Head of caudate nucleus (tissue), 42 donors: ENCODE measurements at regions not wholly inside any gene's neighbourhood (a gene's known extent, or its start where the extent isn't known, plus 50 kb on each side); places are given as distances from the start of the nearest gene placed in this dataset.
A peak's percentile ranks its signal among the peaks of the same experiment; 100 is the strongest.

ENCODE experiments used
- DNase-seq, 42 donors: peaks; one replicate each; pipeline versions ENCODE4 v3.0.0 to v3.0.0-alpha.2; 2020 to 2021; ENCODE audit warnings: mixed read lengths in 7 of 42
- intact Hi-C: fragments of 100-400 bp; cut with DNase I; formaldehyde crosslinking; loops from one replicate; pipeline ENCODE4 v1.15.0; 2022

DNA sequence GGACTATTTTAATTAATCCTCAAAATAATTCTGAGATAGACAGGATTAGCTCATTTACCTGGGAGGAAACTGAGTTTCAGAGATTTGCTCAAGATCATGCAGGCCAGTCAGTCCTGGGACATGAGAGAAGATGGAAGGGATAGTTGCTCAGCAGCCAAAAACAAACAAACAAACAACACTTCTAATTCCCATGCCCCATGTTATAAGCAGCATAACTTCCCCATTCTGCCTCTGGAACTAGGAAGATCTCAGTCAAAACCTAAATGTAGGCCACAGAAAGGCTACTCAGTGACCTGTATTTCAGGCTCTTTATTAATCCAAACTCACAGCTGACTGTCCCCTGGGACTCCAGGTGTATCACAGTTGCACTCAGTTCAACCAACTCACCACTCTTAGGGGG lies 489.2 kb upstream of the NBEA start:
- DNase-seq = no peak
- intact Hi-C loops = no loop called here

DNA sequence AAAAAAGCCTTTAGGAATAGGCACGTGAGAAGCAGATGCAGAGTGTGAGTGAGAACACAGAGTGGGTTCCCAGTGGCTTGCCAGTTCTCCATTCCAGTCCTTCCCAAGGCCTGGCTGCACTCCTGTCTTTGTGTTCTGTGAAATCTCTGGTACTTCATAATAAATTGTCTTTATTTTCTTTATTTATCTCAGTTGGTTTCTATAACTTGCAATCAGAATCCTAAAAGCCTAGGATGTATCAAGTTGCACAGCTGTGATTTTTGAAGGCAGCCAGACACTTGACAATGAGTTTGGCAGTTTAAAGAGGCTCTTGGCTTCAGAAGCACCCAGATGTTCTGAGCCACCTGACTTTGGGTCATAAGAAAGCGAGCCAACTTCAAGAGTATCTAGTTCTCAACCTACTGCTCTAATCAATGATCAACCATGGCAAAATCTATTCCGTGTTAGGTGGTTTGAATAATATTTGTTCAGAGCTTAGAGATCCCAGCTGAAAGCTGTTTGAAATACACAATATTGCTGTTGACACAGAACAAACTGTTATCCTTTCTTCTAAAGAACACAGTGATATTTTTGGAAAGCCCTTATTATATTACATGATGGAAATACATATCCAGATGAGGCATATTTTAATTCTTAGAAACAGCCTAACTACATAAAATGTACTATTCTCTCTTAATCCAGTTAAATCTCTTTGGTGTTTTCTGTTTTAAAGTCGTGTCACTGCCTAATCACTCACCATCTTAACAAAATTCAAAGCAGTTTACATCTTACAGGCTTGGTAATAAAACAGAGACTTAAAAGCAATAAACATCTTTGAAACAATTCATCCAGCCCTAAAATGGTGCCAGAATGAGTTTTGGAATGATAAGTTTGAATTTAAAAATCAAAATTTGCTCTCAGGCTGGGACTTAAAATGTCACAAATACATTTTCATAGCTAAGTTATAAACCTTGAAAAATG lies 483.0 kb upstream of the NBEA start:
- DNase-seq = no peak
- intact Hi-C loops = no loop called here

DNA sequence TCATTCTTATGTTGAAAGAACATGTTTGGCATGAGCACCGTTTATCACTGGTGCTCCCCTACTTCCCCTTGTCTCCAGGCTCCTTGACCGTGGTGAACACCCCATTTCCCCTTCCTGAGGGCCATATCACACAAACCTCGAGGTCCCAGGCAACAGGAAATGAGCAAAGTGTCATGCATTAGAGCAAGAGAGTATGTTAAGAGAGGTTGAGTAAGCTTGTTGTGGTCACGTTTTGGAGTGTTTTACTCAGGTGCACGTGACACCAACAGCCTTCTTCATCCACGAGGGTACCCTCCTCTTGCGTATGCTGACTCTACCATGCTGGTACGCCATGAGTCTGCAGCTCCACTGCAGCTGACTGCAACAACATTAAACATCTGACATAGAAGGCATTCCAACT lies 482.2 kb upstream of the NBEA start:
- intact Hi-C loops = no loop called here
- no peak for DNase-seq

DNA sequence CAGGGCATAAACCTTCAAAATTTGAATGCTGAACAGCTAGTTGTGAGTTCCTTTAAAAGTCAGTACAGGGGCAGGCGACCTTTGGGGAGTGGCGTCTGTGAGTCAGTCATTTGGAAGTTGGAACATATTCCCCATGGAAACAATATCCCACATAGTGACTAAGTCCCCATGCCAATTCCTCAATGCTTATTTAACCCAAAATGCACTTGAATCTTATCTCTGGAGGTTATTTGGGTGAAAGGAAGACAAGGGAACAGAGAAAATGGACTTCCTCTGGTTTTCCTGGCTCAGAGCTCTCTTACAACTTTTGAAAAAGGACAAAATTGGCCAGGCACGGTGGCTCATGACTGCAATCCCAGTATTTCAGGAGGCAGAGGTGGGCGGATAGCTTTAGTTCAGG lies 479.2 kb upstream of the NBEA start:
- DNase-seq = no peak
- intact Hi-C loops = no loop called here

DNA sequence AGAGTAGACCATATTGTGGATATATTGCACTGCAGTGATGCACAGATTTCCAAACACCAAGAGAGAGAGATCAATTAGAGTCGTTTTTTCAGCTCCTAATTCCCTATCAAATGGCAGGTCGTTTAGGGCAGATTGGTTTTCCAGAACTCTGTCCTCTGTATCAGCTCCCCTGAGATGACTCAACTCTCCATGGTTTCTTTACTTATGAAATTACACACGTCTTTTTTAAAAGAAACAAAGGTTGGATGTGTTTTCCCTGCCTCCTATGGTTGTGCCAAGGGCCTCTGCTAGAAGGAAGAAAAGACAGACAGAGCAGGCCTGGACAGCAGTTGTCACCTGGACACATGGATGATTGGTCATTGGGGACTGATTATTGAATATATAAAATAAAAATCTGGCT lies 478.1 kb upstream of the NBEA start:
- intact Hi-C loops = no loop called here
- no peak for DNase-seq

DNA sequence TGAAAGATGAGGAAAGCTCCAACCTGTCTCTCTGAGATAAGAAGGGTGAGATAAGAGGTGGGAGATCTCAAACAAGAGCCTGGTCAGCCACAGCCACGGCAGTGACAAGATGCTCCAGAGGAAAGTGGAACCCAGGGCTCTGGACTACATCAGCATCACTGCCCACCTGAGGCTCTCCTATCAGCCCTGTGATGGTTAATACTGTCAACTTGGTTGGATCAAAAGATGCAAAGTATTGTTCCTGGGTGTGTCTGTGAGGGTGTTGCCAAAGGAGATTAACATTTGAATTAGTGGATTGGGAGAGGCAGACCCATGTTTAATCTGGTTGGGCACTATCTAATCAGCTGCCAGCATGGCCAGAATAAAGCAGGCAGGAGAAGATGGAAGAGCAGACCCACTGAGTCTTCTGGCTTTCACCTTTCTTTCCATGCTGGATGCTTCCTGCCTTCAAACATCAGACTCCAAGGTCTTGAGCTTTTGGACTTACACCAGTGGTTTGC lies 476.6 kb upstream of the NBEA start:
- intact Hi-C loops = no loop called here
- no peak for DNase-seq

DNA sequence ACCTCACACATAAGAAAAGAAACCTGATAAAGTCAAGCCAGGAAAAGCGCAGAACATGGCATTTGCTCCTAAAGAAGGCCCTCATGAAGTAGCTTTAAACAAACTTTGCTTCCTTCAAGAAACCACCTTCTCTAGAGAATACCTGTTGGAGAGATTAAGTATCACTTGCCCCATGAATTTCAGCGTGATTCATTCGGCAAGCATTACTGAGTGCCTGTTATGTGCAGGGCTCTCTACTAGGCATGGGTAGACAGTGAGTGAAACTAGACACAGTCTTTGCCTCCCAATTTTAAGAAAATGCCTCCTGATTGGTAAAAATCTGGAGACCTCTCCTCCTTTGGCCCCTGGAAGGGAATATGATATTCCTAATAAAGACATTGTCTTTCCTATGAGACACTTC lies 475.8 kb upstream of the NBEA start:
- intact Hi-C loops = no loop called here
- no peak for DNase-seq

DNA sequence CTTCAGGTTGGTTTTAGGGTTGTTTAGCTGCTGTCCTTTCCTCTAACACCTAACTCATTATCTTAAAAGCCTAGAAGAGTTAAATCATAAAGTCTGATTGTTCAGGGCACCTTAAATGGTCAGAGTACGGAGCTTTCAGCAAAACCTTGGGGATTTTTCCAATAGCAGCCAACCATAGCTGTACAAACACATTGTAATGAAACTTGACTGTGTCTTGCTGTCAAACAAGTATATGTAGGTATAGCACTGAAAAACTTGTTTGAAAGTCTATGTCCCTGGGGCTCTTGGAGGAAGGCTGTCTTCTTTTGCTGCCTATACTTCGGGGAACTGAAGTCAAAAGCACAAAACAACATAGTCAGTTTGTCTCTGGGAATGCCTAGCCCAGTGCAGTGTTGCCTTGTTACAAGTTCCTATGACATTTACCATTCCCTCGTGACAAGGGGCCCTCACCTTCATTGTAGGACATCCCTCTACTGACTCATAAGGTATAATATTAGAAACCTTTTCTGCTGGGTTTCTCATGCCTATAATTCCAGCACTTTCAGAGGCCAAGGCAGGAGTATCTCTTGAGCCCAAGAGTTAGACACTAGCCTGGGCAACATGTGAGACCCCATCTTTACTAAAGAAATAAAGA lies 474.5 kb upstream of the NBEA start:
- intact Hi-C loops = no loop called here
- no peak for DNase-seq

DNA sequence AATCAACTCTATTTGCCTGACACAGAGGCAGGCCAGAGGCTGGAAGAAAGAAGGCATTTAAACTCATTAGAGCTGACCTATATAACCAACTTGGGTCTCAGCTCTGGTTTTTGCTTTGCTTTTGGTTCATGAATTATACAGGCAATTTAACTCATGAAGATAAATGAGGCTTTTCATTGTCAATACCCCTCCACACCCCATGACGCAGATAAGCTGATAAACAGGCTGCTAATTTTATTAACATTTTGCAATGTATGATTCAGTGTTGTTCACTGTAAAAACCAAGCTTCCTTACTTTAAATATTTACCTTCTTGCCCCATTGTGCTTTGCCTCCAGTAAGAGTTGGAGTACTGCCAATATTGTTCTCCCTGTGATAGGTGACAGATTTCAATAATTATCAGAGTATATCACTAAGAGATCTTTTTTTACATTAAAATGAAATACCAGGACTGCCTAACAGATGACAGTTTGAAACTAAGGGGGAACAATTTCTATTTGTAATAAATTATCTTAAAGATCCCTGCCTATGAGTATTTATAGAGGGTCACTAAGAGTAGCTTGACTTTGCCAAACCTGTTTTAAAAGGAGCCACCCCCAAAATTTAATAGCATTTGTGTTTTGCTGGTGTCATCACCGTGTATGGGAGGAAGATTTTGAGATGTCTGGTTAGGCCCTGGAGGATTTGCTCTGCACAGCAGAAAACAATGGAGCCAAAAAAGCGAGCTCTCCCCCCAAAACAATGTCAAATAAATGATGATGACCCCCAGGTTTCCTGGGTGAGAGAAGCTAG lies 472.7 kb upstream of the NBEA start:
- DNase-seq = no peak
- intact Hi-C loops = no loop called here

DNA sequence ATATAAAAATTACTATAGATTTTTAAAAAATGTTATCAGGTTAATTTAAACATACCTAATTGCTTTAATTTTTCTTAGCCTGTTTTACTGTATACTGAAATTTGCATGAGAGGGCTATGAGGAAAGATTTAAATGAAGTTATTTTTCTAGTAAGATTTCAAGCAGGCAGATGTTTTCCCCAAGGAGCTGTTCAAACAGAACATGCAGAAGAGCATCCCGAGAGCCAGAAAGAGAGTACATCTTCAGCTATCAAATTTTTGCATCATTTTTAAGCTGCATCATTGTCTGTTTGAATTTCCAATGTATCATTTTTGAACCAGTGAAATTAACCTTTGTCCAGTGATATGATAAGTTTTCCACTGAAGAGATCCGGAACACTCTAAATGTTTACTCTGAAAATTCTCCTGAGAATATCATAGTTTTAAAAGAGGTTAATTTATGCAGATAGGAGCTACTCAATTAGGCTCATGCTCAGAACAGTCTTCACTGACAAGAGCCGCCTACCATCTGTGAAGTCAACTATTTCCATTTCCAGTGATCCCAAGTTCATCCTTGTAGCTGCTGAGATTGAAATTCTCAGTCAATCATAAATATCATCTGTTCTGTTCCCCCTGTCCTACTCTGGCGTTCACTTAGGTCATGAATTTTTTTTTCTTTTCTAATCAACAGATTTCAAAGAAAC lies 467.7 kb upstream of the NBEA start:
- DNase-seq = peak in 10 of 42 donors; percentile 4 to 63 (median 32)
- intact Hi-C loops = no loop called here

DNA sequence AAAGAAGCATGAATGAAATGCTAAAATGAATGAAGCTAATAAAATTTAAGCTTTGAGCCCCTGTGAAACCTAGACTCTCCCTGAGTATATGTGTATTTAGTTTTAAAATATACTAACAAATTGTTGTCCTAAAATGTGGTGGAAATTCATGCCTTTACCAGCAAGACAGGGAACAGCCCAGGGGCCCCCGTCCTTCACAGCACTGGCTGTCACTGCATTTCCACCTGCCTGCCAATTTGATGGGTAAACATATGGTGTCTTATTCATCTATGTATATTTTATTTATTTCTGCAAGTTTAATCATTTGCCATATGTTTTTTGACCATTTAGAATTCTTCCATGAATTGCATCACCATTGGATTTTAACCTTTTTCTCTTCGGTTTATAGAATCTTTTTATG lies 463.7 kb upstream of the NBEA start:
- intact Hi-C loops = no loop called here
- DNase-seq = no peak

DNA sequence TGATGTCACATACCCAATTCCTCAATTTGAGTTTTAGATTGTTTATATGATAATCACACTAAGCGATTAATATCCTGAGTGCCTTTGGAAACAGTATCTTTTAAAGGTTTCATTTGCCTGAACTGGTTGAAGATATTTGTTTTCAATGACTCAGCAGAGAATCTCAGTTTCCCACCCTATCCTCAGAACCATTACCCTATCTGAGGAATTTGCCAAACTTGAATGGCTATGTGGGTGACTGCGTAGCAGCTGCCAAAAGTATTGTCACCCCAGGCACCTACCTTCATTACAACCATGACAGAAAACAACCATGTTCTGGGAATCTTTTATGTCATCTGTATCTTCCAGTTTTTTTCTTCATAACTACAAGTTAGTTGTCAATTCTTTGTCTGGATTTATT lies 440.1 kb upstream of the NBEA start:
- no peak for DNase-seq
- intact Hi-C loops = no loop called here

DNA sequence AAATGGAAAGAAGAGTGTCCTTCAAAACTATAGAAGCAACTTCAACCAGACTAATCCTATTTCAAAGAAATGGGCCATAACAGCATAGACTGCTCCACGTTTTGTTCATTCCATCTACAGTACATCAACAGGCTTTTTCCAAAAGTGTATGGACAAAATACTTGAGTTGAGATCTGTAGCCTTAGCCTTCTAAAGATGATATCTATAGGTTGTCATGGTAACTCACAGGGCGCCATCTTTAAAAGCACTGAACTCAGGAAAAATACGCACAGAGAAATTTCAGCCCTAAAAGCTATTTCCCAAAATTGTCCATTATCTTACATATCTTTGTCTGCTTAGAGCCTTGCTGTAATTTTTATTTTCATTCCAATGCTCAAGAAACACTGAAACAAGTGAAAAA lies 439.4 kb upstream of the NBEA start:
- intact Hi-C loops = no loop called here
- DNase-seq = no peak

DNA sequence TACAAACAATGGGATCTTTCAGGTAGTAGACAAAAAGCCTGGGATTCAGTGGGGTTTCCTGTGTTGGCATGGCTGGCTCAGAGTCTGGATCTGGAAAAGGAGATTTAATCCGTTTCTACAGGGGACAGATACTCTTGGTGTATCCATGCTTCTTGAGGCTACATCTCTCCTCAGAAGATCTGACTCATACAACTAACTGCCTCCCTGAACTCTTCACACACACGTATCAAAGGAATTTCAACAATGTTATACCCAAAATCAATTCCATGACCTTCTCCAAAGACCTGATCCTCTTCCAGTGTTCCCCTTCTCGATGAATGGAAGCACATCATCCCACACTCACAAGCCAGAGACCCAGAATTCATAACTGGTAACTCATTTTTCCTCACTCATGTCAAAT lies 435.3 kb upstream of the NBEA start:
- intact Hi-C loops = no loop called here
- DNase-seq = no peak

DNA sequence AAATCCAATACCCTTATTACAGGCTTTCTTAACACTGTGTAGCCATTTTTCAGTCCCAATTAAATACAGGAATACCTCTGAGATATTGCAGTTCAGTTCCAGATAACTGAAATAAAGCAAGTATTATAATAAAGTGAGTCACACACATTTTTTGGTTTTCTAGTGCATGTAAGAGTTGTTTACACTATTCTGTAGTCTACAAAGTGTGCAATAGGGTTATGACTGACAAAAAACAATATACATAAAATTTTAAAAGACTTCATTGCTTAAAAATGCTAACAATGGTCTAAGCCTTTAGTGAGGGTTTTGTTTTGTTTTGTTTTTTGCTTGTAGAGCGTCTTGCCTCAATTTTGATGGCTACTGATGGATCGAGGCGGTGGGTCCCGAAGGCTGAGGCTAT lies 434.4 kb upstream of the NBEA start:
- DNase-seq = no peak
- intact Hi-C loops = no loop called here

DNA sequence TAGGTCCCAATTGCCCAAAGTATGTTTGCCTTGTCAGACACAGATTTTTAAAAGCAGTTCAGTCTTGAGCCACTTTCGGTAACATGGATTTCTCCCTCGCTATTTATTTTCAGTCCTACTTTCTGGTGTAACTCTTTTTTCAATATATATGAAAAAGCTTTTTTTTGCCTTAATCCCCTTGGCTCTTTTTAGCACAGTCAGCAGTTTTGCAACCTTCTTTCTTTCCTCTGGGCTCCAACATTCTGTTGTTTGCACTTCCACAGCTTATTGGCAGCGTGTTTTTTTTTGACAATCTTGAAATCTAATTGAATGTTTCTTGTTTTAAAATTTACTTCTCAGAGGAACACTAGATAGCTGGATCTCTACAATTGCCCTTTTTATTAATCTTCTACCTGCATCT lies 429.3 kb upstream of the NBEA start:
- intact Hi-C loops = no loop called here
- no peak for DNase-seq

DNA sequence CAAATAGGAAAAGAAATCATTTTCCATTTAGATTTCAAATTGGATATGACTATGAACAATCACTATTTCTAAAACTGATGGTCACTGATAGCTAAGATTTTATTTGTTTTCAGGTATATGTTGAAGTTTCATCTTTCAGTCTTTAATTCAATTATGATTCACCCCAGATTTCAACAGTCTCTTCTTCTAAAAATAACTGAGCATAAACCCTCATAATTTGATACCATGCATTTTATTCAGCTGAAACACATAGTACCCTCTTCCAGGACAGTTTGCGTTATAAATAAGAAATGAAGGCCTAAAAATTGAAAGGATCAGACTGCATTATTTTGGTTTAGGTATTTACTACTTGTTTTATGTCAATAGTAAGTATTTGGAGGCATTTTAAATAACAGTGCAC lies 428.5 kb upstream of the NBEA start:
- intact Hi-C loops = no loop called here
- DNase-seq = no peak

DNA sequence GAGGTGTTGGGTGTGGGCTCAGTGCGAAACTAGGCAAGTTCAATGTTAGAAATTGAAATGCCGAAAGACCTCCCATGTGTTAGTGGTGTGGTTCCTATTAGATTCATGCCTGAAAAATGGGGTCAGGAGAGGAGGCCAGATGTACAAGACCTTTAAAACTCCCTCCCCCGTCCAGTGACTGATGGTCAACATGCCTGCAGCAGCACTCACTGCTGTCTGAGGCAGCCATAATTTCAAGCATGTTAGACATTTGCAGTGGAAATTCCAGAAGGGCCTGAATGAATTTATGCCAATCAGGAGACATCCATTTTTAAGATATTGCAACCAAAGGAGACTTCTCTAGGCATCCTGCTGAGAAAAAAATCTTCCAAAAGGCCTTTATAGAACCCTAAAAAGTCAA lies 426.9 kb upstream of the NBEA start:
- intact Hi-C loops = no loop called here

DNA sequence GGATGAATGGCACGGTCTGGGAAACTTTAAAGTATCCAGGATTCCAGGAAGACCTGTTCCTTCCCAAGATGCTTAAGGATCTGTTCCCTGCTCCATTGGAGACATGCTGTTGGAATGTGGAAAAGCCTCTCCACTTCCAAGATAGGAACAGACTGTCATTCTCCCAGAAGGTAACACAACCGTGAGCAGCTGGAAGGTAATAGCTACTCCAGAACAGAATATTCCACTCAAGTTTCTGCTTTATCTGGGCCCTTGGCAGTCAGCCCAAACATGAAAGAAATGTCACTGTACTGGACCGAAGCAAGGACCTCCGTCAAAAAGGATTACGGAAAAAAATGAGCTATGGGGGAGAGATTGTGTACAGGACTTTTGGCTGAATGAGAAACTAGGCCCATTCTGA lies 420.9 kb upstream of the NBEA start:
- intact Hi-C loops = no loop called here
- DNase-seq = no peak

More for the DNA sequence above, 426.9 kb upstream of the NBEA start:
- DNase-seq = no peak
